Memory B cell (primary cell): ENCODE measurements at regions not wholly inside any gene's neighbourhood (a gene's known extent, or its start where the extent isn't known, plus 50 kb on each side); places are given as distances from the start of the nearest gene placed in this dataset.

Experiments
- ATAC-seq: fragments of 150-1000 bp; cut with Tn5 transposase; 2 replicates; pipeline ENCODE4 v1.10.0; 2021; ENCODE audit warnings: low read depth, mild to moderate bottlenecking, moderate library complexity
- DNase-seq, 2 donors: peaks; one replicate each; pipeline ENCODE4 v3.0.0; 2022; ENCODE audit warnings: low spot score in 2 of 2
- H3K27ac Mint-ChIP-seq: one replicate; pipeline ENCODE4 v1.8.0; 2022; ENCODE audit warnings: mild to moderate bottlenecking, moderate library complexity, mixed read lengths
- H3K27me3 Mint-ChIP-seq: one replicate; pipeline ENCODE4 v1.8.0; 2022; ENCODE audit warnings: mixed read lengths
- H3K36me3 Mint-ChIP-seq: one replicate; pipeline ENCODE4 v1.8.0; 2022; ENCODE audit warnings: mild to moderate bottlenecking, mixed read lengths
- H3K4me1 Mint-ChIP-seq: one replicate; pipeline ENCODE4 v1.8.0; 2022; ENCODE audit warnings: mixed read lengths
- H3K4me3 Mint-ChIP-seq: one replicate; pipeline ENCODE4 v1.8.0; 2022; ENCODE audit warnings: mild to moderate bottlenecking, moderate library complexity, mixed read lengths
- H3K9me3 Mint-ChIP-seq: one replicate; pipeline ENCODE4 v1.8.0; 2022; ENCODE audit warnings: mixed read lengths

DNA sequence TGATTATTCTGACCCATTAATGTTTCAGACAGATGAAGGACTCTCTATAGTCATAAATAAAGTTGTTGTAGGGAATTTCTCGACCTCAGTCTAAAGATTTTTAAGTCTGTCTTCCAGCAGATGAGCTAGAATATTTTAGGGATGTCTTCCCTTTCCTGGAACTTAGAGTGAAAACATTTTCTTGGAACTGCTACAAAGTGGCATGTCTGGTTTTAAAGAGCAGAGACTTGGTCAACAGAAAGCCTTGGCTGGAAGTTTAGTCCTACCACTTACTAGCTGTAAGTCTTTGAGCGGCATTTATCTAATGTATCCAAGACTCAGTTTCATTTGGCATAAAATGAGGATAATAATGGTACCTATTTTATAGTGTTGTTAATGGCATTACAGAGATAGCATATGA, 120.0 kb upstream of the TGFBR2 start:
- no peak overlapping the region for H3K27ac Mint-ChIP-seq
- peaks cover 3% of the 10 kb centered on the region for H3K36me3 Mint-ChIP-seq
- H3K4me3 Mint-ChIP-seq = no peak overlapping the region
- peaks cover 8% of the 10 kb centered on the region for H3K4me1 Mint-ChIP-seq
- ATAC-seq = no peak
- no peak for DNase-seq
- H3K9me3 Mint-ChIP-seq = peaks cover 11% of the 10 kb centered on the region
- H3K27me3 Mint-ChIP-seq = no peaks in the 10 kb centered on the region

DNA sequence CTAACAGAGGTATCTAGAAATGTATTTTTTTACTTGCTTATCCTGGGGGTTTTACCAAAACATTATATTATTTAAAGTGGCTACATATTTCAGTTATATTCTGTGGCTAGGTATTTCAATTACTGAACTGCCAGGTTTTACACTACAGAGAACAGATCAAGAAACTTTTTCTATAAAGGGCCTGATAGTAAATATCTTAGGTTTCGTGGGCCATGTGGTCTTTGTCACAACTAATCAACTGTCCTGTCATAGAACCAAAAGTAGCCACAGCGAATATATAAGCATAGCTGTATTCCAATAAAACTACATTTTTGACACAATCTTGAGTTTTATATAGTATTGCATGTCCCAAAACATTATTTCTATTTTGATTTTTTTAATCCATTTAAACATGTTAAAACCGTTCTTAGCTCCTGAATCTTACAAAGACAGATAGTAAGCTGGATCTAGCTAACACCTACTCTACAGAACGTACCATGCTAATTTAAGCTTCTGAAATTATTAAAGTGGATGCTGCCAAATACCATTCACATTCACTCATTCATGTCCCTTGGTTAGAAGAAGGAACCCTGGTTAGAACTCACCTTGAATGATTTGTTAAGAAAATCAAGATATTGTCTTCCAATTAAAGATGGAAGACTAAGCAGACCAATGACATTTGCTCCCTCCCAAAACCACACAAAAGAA, 118.2 kb upstream of the TGFBR2 start:
- DNase-seq (no peak), ATAC-seq (no peak)
- Mint-ChIP-seq H3K4me1 (peaks cover 11% of the 10 kb centered on the region), H3K9me3 (peaks cover 11% of the 10 kb centered on the region), H3K36me3 (peaks cover 3% of the 10 kb centered on the region), H3K27ac (no peak overlapping the region), H3K4me3 (no peak overlapping the region), H3K27me3 (no peaks in the 10 kb centered on the region)

DNA sequence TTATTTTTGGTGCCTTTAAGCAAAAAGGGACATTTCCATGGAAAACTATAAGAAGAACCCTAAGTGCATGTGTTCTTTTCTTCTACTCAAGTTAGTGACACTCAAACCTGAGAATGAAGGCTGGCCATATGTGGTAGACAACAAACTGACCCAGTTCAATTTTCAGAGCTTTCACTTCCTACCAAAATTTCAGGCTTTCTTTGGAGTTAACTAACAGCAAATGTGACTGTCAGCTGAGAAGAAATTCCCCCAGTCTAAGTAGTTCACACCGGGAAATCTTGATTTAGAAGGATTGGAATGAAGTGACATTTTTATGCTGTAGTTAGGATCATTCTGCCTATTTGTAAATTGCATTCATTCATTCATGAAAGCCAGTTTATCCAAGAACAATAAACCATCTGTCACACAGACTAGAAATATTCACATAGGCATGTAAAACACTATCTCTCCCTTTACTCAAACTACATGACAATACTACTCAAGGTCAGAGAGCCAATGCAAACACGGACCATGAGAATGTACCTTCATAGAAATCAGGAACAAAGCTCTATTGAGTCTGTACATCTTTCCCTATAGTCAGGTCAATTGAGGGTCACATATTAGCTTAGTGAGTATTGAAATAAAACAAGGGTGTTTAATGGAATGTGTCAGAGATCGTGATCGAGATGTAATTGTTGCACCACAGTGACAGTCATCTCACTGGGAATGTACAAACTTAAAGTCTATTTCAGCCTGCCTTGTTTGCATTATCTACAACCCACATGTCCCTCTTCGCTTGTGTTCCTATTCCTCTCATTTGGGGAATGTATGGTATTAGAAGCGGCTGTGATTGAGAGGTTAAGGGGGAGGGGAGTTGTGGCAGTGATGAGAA, 113.8 kb upstream of the TGFBR2 start:
- peaks cover 9% of the 10 kb centered on the region for H3K9me3 Mint-ChIP-seq
- no peaks in the 10 kb centered on the region for H3K27me3 Mint-ChIP-seq
- peaks cover 20% of the 10 kb centered on the region for H3K4me1 Mint-ChIP-seq
- ATAC-seq (no peak), DNase-seq (no peak)
- peak overlapping the region; percentile 95 for H3K27ac Mint-ChIP-seq
- H3K4me3 Mint-ChIP-seq = no peak overlapping the region
- H3K36me3 Mint-ChIP-seq = peaks cover 3% of the 10 kb centered on the region

DNA sequence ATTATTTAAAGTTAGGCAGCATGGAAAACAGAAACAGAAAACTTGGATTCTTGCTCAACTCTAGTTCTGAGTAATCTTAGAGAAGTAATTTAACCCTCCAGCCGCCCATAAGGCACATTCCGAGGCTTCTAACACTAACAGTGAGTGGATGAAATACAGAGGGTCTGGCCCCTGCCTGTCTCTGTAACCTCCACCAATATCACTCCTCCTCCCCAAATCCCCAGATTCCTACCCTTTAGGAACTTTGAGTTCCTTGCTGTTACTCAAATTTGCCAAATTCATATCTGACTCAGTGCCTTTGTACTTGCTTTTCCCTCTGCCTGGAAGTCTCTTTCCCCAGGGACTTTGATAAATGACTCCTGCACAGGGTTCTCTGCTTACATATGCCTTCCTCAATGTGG, 112.5 kb upstream of the TGFBR2 start:
- peaks cover 24% of the 10 kb centered on the region for H3K4me1 Mint-ChIP-seq
- ATAC-seq (no peak), DNase-seq (no peak)
- H3K27ac Mint-ChIP-seq = peak overlapping the region; percentile 95
- no peaks in the 10 kb centered on the region for H3K27me3 Mint-ChIP-seq
- H3K9me3 Mint-ChIP-seq = peaks cover 5% of the 10 kb centered on the region
- H3K36me3 Mint-ChIP-seq = no peaks in the 10 kb centered on the region
- no peak overlapping the region for H3K4me3 Mint-ChIP-seq

DNA sequence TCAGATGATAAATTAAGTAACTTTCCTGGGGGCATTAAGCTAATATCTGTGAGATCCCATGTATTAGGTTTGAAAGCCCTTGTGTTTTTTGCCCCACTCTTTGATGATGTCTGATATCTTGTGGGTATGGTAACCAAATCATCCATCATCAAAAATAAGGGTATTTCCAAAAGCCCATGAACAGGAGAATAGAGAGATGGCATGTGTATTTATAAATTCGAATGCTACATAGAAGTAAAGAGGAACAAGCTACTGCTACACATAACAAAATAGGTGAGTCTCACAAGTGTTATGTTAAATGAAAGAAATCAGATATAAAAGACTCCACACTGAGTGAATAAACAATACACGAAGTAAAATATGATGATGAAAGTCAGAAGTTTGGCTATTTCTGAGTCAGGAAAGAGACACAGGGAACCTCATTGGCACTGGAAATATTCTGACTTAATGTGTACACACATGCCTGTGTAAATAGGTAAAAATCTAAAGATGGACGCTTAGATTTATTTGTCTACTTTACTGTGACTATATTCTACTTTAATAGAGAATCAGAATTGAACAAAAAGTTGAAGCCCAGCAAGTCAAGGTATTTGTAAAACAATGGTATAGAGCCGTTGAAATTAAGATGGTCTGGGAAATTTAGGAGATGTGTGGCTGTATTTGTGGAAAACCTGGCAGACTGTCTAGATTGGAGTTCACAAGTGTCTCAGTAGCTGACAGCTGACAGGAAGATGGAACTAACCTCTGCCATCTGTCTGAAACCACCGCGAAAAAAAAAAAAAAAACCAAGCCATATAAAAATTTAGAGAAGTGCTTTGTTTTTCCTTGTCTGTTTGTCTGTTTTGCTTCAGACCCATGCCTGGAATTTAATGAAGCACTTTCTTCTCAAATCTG, 111.0 kb upstream of the TGFBR2 start:
- Mint-ChIP-seq H3K36me3 (peaks cover 1% of the 10 kb centered on the region), H3K4me3 (peak overlapping the region; percentile 46), H3K27ac (peak overlapping the region; percentile 95), H3K9me3 (no peaks in the 10 kb centered on the region), H3K27me3 (no peaks in the 10 kb centered on the region), H3K4me1 (peaks cover 34% of the 10 kb centered on the region)
- ATAC-seq = peak; percentile 87
- peak in 1 of 2 donors; percentile 30 for DNase-seq

DNA sequence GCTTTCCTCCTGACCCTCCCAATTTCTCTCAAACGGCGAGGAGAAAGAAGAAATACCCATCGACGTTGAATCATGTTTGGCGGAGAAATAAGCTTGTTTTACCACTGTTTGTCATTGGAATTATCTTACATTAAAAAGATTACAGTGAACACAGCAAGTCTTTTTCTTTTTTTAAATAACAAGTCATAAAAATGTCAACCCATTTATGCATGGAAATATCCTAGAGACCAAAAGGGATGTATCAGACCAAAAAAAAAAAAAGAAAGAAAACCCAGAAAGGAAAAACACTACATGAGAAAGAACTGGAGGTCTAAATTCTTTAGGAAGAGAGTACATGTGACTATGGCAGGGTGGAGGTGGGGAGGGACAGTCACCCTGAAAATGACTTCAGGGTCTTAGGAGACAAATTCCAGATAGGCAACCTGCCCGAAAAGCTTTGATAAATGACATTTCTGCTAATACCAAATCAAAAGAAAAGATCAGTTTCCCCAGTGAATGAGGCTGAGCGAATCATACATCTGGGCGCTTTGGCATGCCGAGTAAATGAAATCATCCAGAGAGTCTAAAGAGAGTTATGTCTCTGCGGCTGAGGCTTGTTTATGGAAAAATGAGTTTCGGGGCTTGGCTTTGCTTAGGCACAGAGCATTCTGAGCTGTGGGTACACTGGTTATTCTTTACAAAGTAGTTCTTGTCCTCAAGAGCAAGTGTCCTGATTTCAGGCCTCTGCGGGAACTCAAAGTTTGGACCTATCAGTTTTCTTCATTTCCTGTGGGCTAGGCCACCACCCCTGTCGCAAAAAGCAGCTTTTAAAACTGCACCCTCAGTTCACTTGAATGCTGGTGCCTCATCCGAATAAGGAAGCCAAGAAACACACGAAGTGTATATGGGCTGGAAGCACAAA, 110.1 kb upstream of the TGFBR2 start:
- H3K9me3 Mint-ChIP-seq = no peaks in the 10 kb centered on the region
- no peaks in the 10 kb centered on the region for H3K27me3 Mint-ChIP-seq
- DNase-seq = no peak
- ATAC-seq = no peak
- no peak overlapping the region for H3K4me3 Mint-ChIP-seq
- H3K4me1 Mint-ChIP-seq = peaks cover 43% of the 10 kb centered on the region
- peaks cover 3% of the 10 kb centered on the region for H3K36me3 Mint-ChIP-seq
- H3K27ac Mint-ChIP-seq = peak overlapping the region; percentile 95

DNA sequence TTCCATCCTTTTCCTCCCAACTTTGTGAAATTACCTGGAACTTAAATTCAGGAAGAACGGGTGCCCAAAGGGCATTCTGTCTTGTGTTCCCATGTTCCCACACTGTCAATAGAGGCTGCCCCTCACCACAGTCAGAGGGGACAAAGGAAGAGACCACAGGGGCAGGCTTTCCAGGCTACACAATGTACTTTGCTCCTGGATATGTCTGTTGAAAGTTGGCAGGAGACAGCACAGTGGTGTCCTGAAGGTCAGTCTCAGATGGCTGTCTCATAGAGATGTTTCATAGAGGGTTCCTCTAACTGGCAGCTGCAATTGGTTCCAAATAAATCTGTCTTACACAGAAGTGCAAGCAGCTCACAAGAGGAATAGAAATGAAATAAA, 107.8 kb upstream of the TGFBR2 start:
- no peak for ATAC-seq
- peak overlapping the region; percentile 46 for H3K27ac Mint-ChIP-seq

DNA sequence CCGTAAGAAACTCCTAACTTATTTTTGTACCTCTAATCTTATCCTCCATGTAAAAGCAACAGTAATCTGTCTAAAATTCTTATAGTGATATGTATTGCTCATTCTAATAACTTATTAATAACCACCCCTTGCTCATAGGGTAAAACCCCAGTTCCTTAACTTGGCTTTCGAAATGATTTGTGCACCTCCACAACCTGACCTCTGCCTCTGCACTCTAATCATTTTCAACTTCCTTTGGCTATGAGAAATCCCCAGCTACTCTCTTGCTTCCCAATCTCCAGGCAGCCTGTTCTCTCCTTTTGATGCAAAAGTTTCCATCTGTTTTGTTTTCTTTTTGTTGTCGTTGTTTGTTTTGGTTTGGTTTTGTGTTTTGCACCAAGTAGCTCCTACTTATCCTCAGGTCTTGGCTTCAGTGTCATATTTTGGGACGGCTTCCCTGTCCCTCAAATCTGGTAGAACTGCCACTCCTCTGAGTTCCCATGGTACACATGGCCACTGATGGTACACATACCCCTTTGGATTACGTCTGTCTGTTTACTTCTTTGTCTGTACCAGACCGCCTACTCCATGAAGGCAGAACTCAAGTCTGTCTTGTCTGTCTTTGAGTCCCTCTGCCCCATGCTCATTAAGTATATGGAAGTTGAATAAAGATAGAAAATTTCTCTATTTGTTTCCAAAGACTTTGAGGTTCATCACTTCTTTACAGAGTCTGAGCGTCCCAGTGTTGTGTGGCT, 105.6 kb upstream of the TGFBR2 start:
- Mint-ChIP-seq H3K9me3 (no peaks in the 10 kb centered on the region), H3K36me3 (peaks cover 3% of the 10 kb centered on the region), H3K4me3 (peak overlapping the region; percentile 40), H3K27me3 (no peaks in the 10 kb centered on the region), H3K4me1 (peaks cover 51% of the 10 kb centered on the region), H3K27ac (peak overlapping the region; percentile 89)
- DNase-seq (peak in 1 of 2 donors; percentile 28), ATAC-seq (peak; percentile 51)

More for the DNA sequence above, 107.8 kb upstream of the TGFBR2 start:
- H3K4me3 Mint-ChIP-seq = no peak overlapping the region
- DNase-seq = no peak
- H3K4me1 Mint-ChIP-seq = peaks cover 58% of the 10 kb centered on the region
- peaks cover 3% of the 10 kb centered on the region for H3K36me3 Mint-ChIP-seq
- no peaks in the 10 kb centered on the region for H3K27me3 Mint-ChIP-seq
- no peaks in the 10 kb centered on the region for H3K9me3 Mint-ChIP-seq

DNA sequence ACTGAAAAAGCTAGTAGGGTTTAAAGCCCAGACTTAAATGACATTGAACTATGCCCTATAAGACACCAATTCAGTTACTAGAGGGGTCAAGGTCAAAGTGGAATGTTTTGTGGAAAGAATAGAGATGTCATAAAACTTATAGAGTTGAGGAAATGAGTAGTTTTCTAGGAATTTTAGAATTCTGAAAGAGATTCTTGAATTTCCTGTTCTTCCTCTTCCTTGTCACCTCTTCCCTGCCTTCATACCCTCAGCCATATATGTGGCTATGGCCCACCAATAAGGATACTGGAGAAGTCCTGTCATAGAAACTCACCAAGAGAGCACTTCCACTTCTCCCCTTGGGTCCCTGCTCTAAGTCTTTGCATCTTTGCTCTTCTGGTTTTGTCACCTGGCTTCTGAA, 104.9 kb upstream of the TGFBR2 start:
- H3K9me3 Mint-ChIP-seq = no peaks in the 10 kb centered on the region
- no peaks in the 10 kb centered on the region for H3K27me3 Mint-ChIP-seq
- H3K36me3 Mint-ChIP-seq = peaks cover 3% of the 10 kb centered on the region
- H3K4me3 Mint-ChIP-seq = peak overlapping the region; percentile 47
- DNase-seq (no peak), ATAC-seq (no peak)
- H3K27ac Mint-ChIP-seq = peak overlapping the region; percentile 89
- peaks cover 49% of the 10 kb centered on the region for H3K4me1 Mint-ChIP-seq

DNA sequence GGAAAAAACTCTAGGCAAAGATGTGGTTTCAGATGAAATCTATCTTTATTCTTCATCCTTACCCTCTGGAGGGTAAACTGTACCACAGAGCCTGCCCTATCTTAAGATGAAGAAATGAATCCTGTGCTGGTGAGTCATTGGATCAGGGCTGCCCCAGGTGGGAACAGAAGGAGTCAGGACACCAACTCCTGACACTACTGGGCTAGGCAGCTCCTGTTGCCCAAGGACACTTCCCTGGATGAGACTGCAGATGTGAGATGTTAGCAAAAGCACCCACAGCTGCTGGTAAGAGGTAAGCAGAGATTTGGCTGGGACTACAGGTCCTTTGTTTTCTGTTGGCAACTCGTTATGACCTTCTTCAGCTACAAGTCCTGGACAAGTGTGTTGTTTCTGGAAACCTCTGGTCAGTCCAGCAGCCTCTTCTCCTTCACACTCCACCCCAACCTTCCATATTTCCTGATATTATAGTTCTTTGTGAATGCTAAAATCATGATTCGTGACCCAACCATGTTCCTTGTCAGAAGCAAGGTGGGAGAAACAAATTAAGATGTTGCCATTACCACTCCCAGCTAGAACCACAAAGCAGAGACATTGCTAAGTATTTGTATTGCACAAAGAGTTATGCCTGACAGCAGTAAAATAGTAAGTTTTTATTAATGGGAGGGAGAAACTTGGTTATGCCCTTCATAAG, 104.2 kb upstream of the TGFBR2 start:
- peak overlapping the region; percentile 66 for H3K4me3 Mint-ChIP-seq
- ATAC-seq (no peak), DNase-seq (no peak)
- peaks cover 47% of the 10 kb centered on the region for H3K4me1 Mint-ChIP-seq
- peaks cover 3% of the 10 kb centered on the region for H3K36me3 Mint-ChIP-seq
- H3K27me3 Mint-ChIP-seq = no peaks in the 10 kb centered on the region
- peak overlapping the region; percentile 89 for H3K27ac Mint-ChIP-seq
- no peaks in the 10 kb centered on the region for H3K9me3 Mint-ChIP-seq

DNA sequence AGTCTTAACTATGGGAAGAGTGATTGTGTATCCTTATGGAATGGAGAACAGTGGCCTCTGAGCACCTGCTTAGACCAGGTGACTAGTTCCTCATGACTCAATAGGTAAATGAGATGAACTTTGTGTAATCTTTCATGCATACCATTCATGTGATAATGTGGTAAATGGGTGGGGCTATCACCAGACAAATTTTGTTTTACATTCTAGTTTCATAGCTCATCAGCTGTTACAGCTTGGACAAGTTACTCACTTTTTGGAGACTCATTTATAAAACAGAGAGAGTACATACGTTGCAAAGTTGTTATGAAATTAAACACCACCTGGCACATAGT, 103.7 kb upstream of the TGFBR2 start:
- Mint-ChIP-seq H3K36me3 (peaks cover 3% of the 10 kb centered on the region), H3K9me3 (no peaks in the 10 kb centered on the region), H3K27ac (peak overlapping the region; percentile 89), H3K27me3 (no peaks in the 10 kb centered on the region), H3K4me3 (peak overlapping the region; percentile 66), H3K4me1 (peaks cover 47% of the 10 kb centered on the region)
- ATAC-seq (peak; percentile 88), DNase-seq (peak in 1 of 2 donors; percentile 56)

DNA sequence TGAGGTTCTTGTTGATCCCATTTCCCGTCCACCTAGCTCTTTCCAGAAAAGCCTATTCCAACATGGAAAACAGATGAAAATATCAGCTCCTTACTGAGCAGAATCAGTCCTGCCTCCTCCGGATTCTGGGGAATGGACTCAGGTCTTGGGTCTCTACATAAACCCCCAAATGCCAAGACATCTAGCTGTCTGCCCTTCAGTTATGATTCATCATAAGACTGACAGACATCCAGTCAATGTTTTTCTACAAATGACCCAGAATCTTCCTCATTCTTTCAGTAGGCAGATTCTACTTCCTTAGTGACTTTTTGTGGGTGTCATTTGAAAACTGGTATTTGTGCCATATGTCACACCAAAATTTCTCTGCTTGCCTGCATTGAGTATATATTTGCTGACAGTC, 103.0 kb upstream of the TGFBR2 start:
- H3K27ac Mint-ChIP-seq = peak overlapping the region; percentile 89
- peaks cover 47% of the 10 kb centered on the region for H3K4me1 Mint-ChIP-seq
- peaks cover 3% of the 10 kb centered on the region for H3K36me3 Mint-ChIP-seq
- H3K4me3 Mint-ChIP-seq = no peak overlapping the region
- no peaks in the 10 kb centered on the region for H3K27me3 Mint-ChIP-seq
- no peak for ATAC-seq
- DNase-seq = no peak
- no peaks in the 10 kb centered on the region for H3K9me3 Mint-ChIP-seq
